ENCODE measurements at regions not wholly inside any gene's neighbourhood (a gene's known extent, or its start where the extent isn't known, plus 50 kb on each side); places are given as distances from the start of the nearest gene placed in this dataset.
"Not testable (repeated sequence)": the region's sequence is repeated elsewhere in the genome, so short reads cannot be mapped to it uniquely, and the experiment has no call there.

GRCh38 chr5:12947379-12947778, 997.1 kb downstream of the DNAH5 start:
- H3K27ac Mint-ChIP-seq, result peak overlapping the region in 1 of 2 donors; percentile 35
- peaks cover 0 to 2% of the 10 kb centered on the region in 2 donors for H3K4me1 Mint-ChIP-seq (ENCODE audit: low read depth in 2 of 2)
- peak overlapping the region in 1 of 2 donors; percentile 29 for H3K4me3 Mint-ChIP-seq
- DNase-seq (no peak), ATAC-seq (replicated peaks) (no peak)
- no peaks in the 10 kb centered on the region for H3K9me3 Mint-ChIP-seq
- no peaks in the 10 kb centered on the region for H3K27me3 Mint-ChIP-seq
- no peaks in the 10 kb centered on the region for H3K36me3 Mint-ChIP-seq (ENCODE audit: insufficient read depth)

- DNase-seq; H3K27me3 Mint-ChIP-seq; H3K9me3 Mint-ChIP-seq; ATAC-seq (replicated peaks); H3K4me3 Mint-ChIP-seq; H3K27ac Mint-ChIP-seq; H3K36me3 Mint-ChIP-seq (ENCODE audit: insufficient read depth); H3K4me1 Mint-ChIP-seq (ENCODE audit: low read depth in 2 of 2): not testable (repeated sequence)
These were observed 999.0 kb downstream of the DNAH5 start for GRCh38 chr5:12945477-12945876.

DNA sequence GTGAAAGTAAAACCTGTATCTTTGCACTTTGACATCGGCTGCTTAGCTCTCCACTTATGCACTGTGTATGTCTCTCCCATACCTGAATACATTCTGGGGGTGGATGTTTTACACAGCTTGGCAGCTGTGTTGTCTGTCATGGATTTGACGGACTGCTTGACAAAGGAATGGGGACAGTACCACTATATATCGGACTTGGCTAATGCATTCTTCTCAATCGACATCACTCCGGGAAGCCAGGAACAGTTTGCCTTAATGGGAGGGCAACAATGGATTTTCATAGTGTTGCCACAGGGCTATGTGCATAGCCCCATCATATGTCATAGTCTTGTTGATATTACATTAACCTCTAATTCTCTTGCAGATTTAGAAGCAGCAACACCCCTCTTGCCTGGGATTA, 1008.3 kb downstream of the DNAH5 start:
- H3K27me3 Mint-ChIP-seq, result no peaks in the 10 kb centered on the region
- no peak overlapping the region for H3K4me3 Mint-ChIP-seq
- H3K36me3 Mint-ChIP-seq (ENCODE audit: insufficient read depth), result no peaks in the 10 kb centered on the region
- DNase-seq (no peak), ATAC-seq (replicated peaks) (no peak)
- H3K9me3 Mint-ChIP-seq, result peaks cover 0 to 3% of the 10 kb centered on the region in 2 donors
- H3K27ac Mint-ChIP-seq, result no peak overlapping the region
- H3K4me1 Mint-ChIP-seq (ENCODE audit: low read depth in 2 of 2), result no peaks in the 10 kb centered on the region

DNA sequence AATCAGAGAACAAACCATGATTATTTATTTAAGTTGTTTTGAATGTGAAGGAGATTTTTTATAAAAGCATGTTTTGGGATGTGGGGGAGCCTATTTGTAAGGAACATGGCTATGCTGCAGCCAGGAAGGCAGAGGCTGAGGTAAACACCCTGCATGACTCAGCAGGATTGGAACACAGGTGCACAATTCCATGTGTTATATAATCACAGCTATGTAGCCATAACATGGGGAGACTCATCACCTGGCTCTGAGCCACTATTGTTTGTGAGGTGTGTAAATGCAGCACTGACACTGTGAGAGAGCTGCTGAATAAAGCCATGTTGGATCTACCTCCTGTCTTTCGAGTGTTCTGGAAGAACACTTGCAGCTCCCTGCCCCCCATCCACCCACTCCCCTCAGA, 1009.8 kb downstream of the DNAH5 start:
- H3K36me3 Mint-ChIP-seq (ENCODE audit: insufficient read depth), result no peaks in the 10 kb centered on the region
- H3K27ac Mint-ChIP-seq, result no peak overlapping the region
- no peak overlapping the region for H3K4me3 Mint-ChIP-seq
- no peaks in the 10 kb centered on the region for H3K4me1 Mint-ChIP-seq (ENCODE audit: low read depth in 2 of 2)
- ATAC-seq (replicated peaks), result no peak
- no peaks in the 10 kb centered on the region for H3K27me3 Mint-ChIP-seq
- peaks cover 0 to 3% of the 10 kb centered on the region in 2 donors for H3K9me3 Mint-ChIP-seq
- DNase-seq, result no peak

- Mint-ChIP-seq H3K9me3 (peaks cover 2 to 5% of the 10 kb centered on the region in 2 donors), H3K36me3 (ENCODE audit: insufficient read depth) (no peaks in the 10 kb centered on the region), H3K4me1 (ENCODE audit: low read depth in 2 of 2) (no peaks in the 10 kb centered on the region), H3K27me3 (no peaks in the 10 kb centered on the region), H3K27ac (no peak overlapping the region), H3K4me3 (no peak overlapping the region)
- no peak for ATAC-seq (replicated peaks)
- no peak for DNase-seq
These were observed 1016.3 kb upstream of the CTNND2 start for GRCh38 chr5:12920527-12920926.

DNA sequence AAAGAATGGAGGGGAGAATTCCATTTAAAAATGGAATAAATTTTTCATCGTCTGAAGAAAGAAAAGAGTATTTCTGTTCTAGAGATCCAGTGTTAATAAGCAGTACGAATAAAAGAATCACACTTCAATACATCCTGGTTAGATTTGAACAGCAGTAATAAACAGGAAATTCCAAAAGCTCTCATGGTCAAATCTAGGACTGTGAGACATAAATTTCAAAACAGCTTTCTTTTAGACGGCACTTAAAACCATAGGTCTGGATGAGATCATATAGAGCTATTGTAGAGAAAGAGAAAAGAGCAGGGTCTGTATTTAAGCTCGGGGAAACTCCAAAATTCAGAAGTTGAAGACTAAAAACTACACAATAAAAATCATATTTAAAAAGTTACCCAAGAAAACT, 1006.9 kb upstream of the CTNND2 start:
- Mint-ChIP-seq H3K4me3 (no peak overlapping the region), H3K9me3 (peaks cover 0 to 3% of the 10 kb centered on the region in 2 donors), H3K36me3 (ENCODE audit: insufficient read depth) (no peaks in the 10 kb centered on the region), H3K4me1 (ENCODE audit: low read depth in 2 of 2) (no peaks in the 10 kb centered on the region), H3K27ac (no peak overlapping the region), H3K27me3 (no peaks in the 10 kb centered on the region)
- DNase-seq (no peak), ATAC-seq (replicated peaks) (no peak)

- no peaks in the 10 kb centered on the region for H3K36me3 Mint-ChIP-seq (ENCODE audit: insufficient read depth)
- no peak overlapping the region for H3K4me3 Mint-ChIP-seq
- H3K4me1 Mint-ChIP-seq (ENCODE audit: low read depth in 2 of 2), result no peaks in the 10 kb centered on the region
- H3K27ac Mint-ChIP-seq, result no peak overlapping the region
- no peaks in the 10 kb centered on the region for H3K27me3 Mint-ChIP-seq
- DNase-seq (no peak), ATAC-seq (replicated peaks) (no peak)
- peaks cover 0 to 2% of the 10 kb centered on the region in 2 donors for H3K9me3 Mint-ChIP-seq
These were observed 1006.4 kb upstream of the CTNND2 start for GRCh38 chr5:12910641-12911040.

DNA sequence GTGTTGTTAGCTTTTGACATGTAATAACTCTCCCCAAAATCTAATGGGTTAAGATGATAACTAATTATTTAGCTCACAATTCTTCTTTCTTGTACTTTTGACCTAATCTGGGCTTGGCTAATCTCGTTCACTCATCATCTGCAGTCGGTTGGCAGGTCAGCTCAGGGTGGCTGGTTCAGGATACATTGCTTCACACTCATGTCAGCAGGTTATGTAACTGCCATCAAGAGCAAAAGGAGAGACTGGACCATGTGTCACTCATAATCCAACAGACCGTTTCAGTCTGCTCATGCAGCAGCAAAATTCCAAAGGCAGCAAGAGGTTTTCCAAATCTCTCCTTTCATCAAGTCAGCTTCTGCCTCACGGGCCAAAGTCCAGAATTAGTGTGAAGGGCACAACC, 998.4 kb upstream of the CTNND2 start:
- H3K4me3 Mint-ChIP-seq, result no peak overlapping the region
- no peak for DNase-seq
- no peaks in the 10 kb centered on the region for H3K4me1 Mint-ChIP-seq (ENCODE audit: low read depth in 2 of 2)
- no peaks in the 10 kb centered on the region for H3K36me3 Mint-ChIP-seq (ENCODE audit: insufficient read depth)
- H3K27me3 Mint-ChIP-seq, result no peaks in the 10 kb centered on the region
- H3K27ac Mint-ChIP-seq, result no peak overlapping the region
- no peak for ATAC-seq (replicated peaks)
- peaks cover 8% of the 10 kb centered on the region in 2 donors for H3K9me3 Mint-ChIP-seq

GRCh38 chr5:12901696-12902095, 997.5 kb upstream of the CTNND2 start:
- DNase-seq, result no peak
- no peak overlapping the region for H3K27ac Mint-ChIP-seq
- H3K4me1 Mint-ChIP-seq (ENCODE audit: low read depth in 2 of 2), result no peaks in the 10 kb centered on the region
- no peaks in the 10 kb centered on the region for H3K27me3 Mint-ChIP-seq
- H3K9me3 Mint-ChIP-seq, result peaks cover 8% of the 10 kb centered on the region in 2 donors
- H3K4me3 Mint-ChIP-seq, result no peak overlapping the region
- ATAC-seq (replicated peaks), result no peak
- H3K36me3 Mint-ChIP-seq (ENCODE audit: insufficient read depth), result no peaks in the 10 kb centered on the region

GRCh38 chr5:12896086-12896485, 991.8 kb upstream of the CTNND2 start:
- DNase-seq (no peak), ATAC-seq (replicated peaks) (no peak)
- no peaks in the 10 kb centered on the region for H3K27me3 Mint-ChIP-seq
- H3K4me1 Mint-ChIP-seq (ENCODE audit: low read depth in 2 of 2), result no peaks in the 10 kb centered on the region
- H3K27ac Mint-ChIP-seq, result no peak overlapping the region
- H3K9me3 Mint-ChIP-seq, result peaks cover 11 to 20% of the 10 kb centered on the region in 2 donors
- H3K4me3 Mint-ChIP-seq, result no peak overlapping the region
- no peaks in the 10 kb centered on the region for H3K36me3 Mint-ChIP-seq (ENCODE audit: insufficient read depth)

- no peak overlapping the region for H3K27ac Mint-ChIP-seq
- ATAC-seq (replicated peaks) (no peak), DNase-seq (no peak)
- no peak overlapping the region for H3K4me3 Mint-ChIP-seq
- H3K36me3 Mint-ChIP-seq (ENCODE audit: insufficient read depth), result no peaks in the 10 kb centered on the region
- no peaks in the 10 kb centered on the region for H3K4me1 Mint-ChIP-seq (ENCODE audit: low read depth in 2 of 2)
- no peaks in the 10 kb centered on the region for H3K27me3 Mint-ChIP-seq
- peaks cover 3 to 16% of the 10 kb centered on the region in 2 donors for H3K9me3 Mint-ChIP-seq
These were observed 980.8 kb upstream of the CTNND2 start for GRCh38 chr5:12885018-12885417.

DNA sequence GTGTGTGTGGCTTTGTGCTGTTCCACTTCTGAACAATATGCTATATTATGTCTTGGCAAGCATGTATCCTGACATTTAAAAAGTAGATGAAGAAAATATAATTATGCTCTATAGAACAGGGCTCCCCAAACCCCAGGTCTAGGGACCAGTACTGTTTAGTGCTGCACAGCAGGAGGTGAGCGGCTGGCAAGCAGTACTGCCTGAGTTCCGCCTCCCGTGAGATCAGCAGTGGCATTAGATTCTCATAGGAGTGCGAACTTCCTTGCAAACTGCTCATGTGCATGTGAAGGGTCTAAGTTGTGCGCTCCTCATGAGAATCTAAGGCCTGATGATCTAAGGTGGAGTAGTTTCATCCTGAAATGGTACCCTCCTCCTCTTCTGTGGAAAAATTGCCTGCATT, 979.1 kb upstream of the CTNND2 start:
- Mint-ChIP-seq H3K27ac (no peak overlapping the region), H3K4me1 (ENCODE audit: low read depth in 2 of 2) (no peaks in the 10 kb centered on the region), H3K36me3 (ENCODE audit: insufficient read depth) (no peaks in the 10 kb centered on the region), H3K27me3 (no peaks in the 10 kb centered on the region), H3K9me3 (peaks cover 3 to 16% of the 10 kb centered on the region in 2 donors), H3K4me3 (no peak overlapping the region)
- DNase-seq, result no peak
- no peak for ATAC-seq (replicated peaks)

DNA sequence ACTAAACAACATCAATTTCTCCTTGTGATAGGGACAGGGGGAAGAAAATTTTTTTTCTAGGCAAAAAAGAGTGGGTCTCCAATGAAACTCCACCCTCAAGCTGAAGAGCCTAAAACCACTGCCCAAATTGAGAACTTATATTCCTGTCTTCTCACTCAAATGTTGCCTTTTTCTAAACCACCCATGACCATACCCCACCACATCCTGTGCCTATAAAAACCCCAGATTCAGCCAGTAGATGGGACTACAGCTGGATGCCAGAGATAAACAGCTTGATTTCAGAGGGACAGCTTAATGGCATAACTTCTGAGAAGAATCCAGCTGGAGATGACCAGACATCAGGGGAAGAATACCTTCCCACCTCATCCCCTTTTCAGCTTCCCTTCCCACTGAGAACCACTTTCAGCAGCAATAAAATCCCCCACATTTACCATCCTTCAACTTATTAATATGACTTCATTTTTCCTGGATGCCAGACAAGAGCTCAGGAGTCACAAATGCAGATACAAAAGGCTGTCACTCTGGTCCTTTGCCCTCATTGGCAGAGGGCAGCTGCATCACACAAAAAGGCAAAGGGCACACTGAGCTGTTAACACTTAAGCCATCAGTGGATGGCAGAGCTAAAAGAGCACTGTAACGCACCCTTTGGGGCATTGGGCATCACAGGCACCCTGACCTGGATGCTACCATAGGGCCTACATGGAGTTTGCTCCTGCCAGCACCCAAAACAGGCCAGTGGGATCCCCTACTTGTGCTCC, 972.5 kb upstream of the CTNND2 start:
- Mint-ChIP-seq H3K27me3 (no peaks in the 10 kb centered on the region), H3K4me1 (ENCODE audit: low read depth in 2 of 2) (peaks cover 5 to 8% of the 10 kb centered on the region in 2 donors), H3K36me3 (ENCODE audit: insufficient read depth) (peaks cover 4% of the 10 kb centered on the region), H3K4me3 (peak overlapping the region in 1 of 2 donors; percentile 62), H3K27ac (peak overlapping the region; percentile 49 to 55), H3K9me3 (peaks cover 9% of the 10 kb centered on the region in 2 donors)
- ATAC-seq (replicated peaks) (peak; percentile 66), DNase-seq (peak in 1 of 3 experiments; percentile 3)

DNA sequence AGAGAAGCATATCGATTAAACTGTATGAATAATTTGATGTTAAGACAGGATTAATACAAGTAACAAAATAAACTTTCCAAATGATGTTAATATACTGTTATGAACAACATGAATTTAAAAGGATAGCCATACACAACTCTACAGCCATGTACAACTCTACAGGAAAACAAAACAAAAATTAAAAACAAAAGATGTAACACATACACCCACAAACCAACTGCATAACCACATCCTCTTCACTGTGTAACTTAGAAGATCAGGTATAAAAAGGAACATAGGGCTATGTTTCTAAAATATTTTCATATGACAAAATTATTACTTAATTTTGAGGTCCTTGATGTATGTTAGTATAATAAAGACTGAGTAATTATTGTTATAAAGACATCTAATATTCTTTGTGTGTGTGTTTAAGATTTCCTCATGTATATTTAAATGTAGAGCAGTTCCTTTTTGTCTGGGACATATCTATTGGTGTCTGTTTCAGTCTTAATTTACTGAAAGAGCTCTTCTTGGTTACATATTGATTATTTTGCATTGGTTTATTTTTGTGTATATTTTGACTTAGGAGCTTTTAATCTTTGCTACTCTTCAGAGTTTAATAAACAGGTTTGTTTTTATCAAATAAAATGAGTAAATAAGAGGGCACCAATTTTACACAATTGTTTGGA, 966.8 kb upstream of the CTNND2 start:
- ATAC-seq (replicated peaks) (peak; percentile 99), DNase-seq (no peak)
- Mint-ChIP-seq H3K27ac (peak overlapping the region in 1 of 2 donors; percentile 22), H3K27me3 (no peaks in the 10 kb centered on the region), H3K36me3 (ENCODE audit: insufficient read depth) (peaks cover 2% of the 10 kb centered on the region), H3K4me3 (peak overlapping the region; percentile 20 to 26), H3K9me3 (peaks cover 7 to 9% of the 10 kb centered on the region in 2 donors), H3K4me1 (ENCODE audit: low read depth in 2 of 2) (peaks cover 0 to 8% of the 10 kb centered on the region in 2 donors)
